Activated T-cell treated with anti-CD3 and anti-CD28 coated beads, Interleukin-2, amount 50 U/mL, for 72 hours (primary cell): ENCODE measurements at regions not wholly inside any gene's neighbourhood (a gene's known extent, or its start where the extent isn't known, plus 50 kb on each side); places are given as distances from the start of the nearest gene placed in this dataset.

Experiments
- ATAC-seq, 2 donors: fragments of 150-1000 bp; cut with Tn5 transposase; replicated peaks in 1 of 2; 2 replicates each; pipeline ENCODE4 v1.10.0; 2021; ENCODE audit warnings: moderate library complexity in 2 of 2, mild to moderate bottlenecking in 1 of 2
- DNase-seq, 2 donors: peaks; one replicate each; pipeline ENCODE4 v3.0.0; 2021 to 2022; ENCODE audit warnings: mixed read lengths in 1 of 2
- H3K27ac Mint-ChIP-seq: one replicate; pipeline ENCODE4 v1.8.0; 2022; ENCODE audit warnings: mild to moderate bottlenecking, moderate library complexity, mixed read lengths
- H3K27me3 Mint-ChIP-seq: one replicate; pipeline ENCODE4 v1.8.0; 2022; ENCODE audit warnings: low read depth, mixed read lengths
- H3K36me3 Mint-ChIP-seq, 2 donors: one replicate each; pipeline ENCODE4 v1.8.0; 2022; ENCODE audit warnings: mixed read lengths in 2 of 2, mild to moderate bottlenecking in 1 of 2; ENCODE audit not compliant: insufficient read depth in 2 of 2
- H3K4me1 Mint-ChIP-seq: one replicate; pipeline ENCODE4 v1.8.0; 2022; ENCODE audit warnings: low read depth, mixed read lengths
- H3K4me3 Mint-ChIP-seq, 2 donors: one replicate each; pipeline ENCODE4 v1.8.0; 2022; ENCODE audit warnings: mild to moderate bottlenecking in 2 of 2, mixed read lengths in 2 of 2, moderate library complexity in 2 of 2
- H3K9me3 Mint-ChIP-seq, 2 donors: one replicate each; pipeline ENCODE4 v1.8.0; 2022; ENCODE audit warnings: mixed read lengths in 2 of 2

DNA sequence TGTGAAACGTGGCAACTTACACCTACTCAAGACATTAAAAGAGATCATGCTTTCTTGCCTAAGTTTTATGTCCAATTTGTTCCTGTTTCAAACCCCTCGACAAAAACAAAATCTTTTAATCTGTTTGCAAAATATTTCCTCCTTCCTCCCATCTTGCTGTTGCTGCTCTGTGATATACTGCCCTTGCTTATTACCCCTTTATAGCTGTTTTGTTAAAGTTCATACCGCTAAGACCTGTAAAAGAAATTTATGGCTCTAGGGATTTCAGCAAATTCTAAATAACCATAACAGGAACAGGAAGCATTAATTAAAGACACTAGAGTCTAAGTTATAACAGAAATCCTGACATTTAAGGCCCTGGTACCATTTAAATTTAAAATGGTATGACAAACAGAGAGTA, 1268.2 kb upstream of the PIK3C3 start:
- Mint-ChIP-seq H3K27me3 (no peaks in the 10 kb centered on the region), H3K9me3 (peaks cover 2 to 11% of the 10 kb centered on the region in 2 donors), H3K27ac (no peak overlapping the region), H3K4me3 (no peak overlapping the region), H3K36me3 (no peaks in the 10 kb centered on the region), H3K4me1 (no peaks in the 10 kb centered on the region)
- no peak for ATAC-seq
- no peak for DNase-seq

DNA sequence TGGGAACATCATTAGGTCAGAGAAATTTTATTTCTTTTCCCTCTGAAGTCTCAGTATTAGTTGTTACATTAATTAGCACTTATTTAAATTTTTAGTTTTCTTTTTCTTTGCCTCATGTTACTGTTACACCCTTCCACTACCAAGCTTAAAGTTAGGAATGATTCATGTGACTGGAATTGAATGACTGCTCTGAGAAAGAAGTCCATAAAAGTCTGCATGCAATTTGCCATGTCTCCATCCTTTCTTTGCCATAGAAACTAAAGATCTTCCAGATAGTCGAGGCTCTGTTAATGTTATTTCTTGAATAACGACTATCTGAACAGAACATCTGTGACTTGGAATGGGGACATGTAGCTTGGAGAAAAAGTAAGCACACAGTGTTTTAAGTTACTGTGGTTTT, 1269.8 kb upstream of the PIK3C3 start:
- Mint-ChIP-seq H3K4me1 (no peaks in the 10 kb centered on the region), H3K27ac (no peak overlapping the region), H3K4me3 (no peak overlapping the region)

DNA sequence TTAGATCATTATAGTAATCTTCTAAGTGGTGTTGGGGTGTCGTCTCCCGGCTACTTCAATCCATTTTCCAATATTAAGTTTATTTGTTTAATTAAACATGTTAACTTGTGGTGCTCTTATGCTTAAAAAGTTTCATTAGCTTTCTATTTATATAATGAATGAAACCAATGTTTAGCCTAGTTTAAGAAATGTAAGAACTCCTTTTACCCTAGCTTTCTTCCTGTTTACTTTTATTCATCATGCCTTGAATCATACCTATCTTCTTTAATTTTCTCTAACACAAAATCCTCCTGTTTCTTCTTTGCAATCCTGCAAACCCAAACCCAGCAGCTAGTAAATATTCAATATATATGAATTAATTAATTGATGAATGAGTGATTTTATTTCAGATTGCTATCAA, 1276.7 kb upstream of the PIK3C3 start:
- Mint-ChIP-seq H3K36me3 (no peaks in the 10 kb centered on the region), H3K4me3 (no peak overlapping the region), H3K4me1 (no peaks in the 10 kb centered on the region), H3K27me3 (no peaks in the 10 kb centered on the region), H3K27ac (no peak overlapping the region), H3K9me3 (peaks cover 0 to 4% of the 10 kb centered on the region in 2 donors)
- ATAC-seq, result no peak
- DNase-seq, result no peak

More for the DNA sequence above, 1269.8 kb upstream of the PIK3C3 start:
- Mint-ChIP-seq H3K27me3 (no peaks in the 10 kb centered on the region), H3K36me3 (no peaks in the 10 kb centered on the region), H3K9me3 (peaks cover 2 to 11% of the 10 kb centered on the region in 2 donors)
- ATAC-seq, result no peak
- DNase-seq, result no peak

DNA sequence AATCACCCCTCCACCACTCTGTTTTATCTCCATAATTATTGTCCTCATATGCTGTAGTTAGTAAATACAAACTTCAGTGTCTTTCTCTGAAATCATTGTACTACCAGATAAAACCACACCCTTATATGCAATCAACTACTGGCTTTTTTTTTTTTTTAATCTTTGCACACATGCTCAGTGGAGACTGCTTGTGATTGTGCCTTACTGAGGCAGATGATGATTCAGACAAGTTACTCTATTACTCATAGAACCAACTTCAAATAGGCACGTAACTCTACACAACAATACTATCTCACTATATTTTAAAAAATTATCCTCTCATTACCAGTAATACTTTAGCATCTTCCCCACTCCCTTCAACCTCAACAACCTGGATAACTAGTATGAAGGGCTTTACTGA, 1278.4 kb upstream of the PIK3C3 start:
- ATAC-seq, result no peak
- no peaks in the 10 kb centered on the region for H3K36me3 Mint-ChIP-seq
- H3K27me3 Mint-ChIP-seq, result no peaks in the 10 kb centered on the region
- no peak for DNase-seq
- no peaks in the 10 kb centered on the region for H3K4me1 Mint-ChIP-seq
- no peak overlapping the region for H3K4me3 Mint-ChIP-seq
- H3K9me3 Mint-ChIP-seq, result peaks cover 0 to 4% of the 10 kb centered on the region in 2 donors
- no peak overlapping the region for H3K27ac Mint-ChIP-seq

DNA sequence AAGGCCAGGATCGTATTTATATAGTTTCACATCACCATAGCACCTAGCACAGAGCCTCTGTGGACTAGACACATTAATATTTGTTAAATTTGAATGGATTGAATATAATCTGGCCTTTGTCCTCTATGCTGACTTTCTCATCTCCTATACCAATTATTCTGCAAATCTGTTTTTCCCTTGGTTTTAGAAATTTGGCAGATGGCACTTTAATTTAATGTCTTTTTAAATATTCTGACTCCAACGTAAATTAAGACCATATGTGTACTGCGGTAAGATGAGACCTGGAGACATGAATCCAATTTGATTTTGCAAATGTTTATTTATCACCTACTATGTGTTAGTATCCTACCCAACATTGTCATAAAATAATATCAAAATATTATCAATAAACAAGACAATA, 1281.9 kb upstream of the PIK3C3 start:
- no peaks in the 10 kb centered on the region for H3K27me3 Mint-ChIP-seq
- no peak for ATAC-seq

DNA sequence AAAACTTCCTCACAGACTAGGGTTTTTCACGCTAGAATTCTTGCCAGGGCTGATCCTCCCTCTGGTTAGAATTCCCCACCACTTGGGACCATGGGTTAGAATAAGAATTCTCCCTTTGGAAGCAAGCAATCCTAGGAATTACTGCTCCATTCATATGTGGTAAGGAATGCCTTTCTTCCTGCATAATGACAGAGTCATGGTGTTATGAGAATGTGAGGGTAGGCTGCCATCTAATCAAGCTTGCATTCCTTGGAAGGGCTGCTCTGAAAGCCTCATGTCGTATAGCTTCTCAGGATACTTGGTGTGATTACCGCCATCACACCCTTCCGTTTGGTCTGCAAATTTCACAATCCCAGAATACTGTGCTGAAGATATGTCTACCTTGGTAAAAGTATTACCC, 1282.4 kb upstream of the PIK3C3 start:
- Mint-ChIP-seq H3K4me3 (no peak overlapping the region), H3K9me3 (peaks cover 3 to 7% of the 10 kb centered on the region in 2 donors), H3K36me3 (peaks cover 1 to 3% of the 10 kb centered on the region in 2 donors), H3K27ac (no peak overlapping the region), H3K27me3 (no peaks in the 10 kb centered on the region), H3K4me1 (no peaks in the 10 kb centered on the region)
- ATAC-seq (no peak), DNase-seq (no peak)

More for the DNA sequence above, 1281.9 kb upstream of the PIK3C3 start:
- Mint-ChIP-seq H3K9me3 (peaks cover 1 to 7% of the 10 kb centered on the region in 2 donors), H3K4me3 (no peak overlapping the region), H3K27ac (no peak overlapping the region), H3K36me3 (peaks cover 1 to 3% of the 10 kb centered on the region in 2 donors), H3K4me1 (no peaks in the 10 kb centered on the region)
- no peak for DNase-seq

DNA sequence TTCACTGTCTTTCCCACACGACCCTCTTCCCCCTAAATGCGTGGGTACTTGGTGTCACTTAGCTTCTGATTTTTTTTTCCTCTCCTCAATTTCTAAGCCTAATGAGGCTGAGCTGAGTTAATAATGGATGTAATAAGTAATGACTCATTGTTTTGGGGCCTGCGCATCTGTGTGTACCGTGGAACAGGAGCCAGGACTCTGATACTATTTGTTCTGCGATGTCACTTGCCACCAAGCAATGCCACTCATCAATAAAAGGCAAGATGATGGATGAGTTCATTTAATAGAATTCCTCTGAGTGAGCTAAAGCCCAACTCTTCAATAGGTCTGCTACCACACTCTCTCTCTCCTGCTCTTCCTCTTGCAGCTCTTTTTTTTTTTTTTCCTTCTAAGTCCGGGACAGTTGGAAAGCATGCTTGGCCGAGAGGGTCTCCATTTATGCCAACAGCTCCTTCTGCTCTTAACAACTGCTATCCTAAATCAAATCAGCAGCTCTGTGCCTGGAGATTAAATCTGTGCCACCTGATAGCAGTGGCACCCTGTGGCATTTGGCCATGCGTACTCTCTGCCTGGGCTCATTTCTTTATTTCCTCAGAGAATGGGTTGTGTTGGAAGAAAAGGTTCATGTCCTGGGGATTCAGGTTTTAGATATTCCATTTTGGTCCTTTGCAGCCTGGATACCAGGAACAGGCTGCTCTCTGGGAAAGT, 1284.2 kb upstream of the PIK3C3 start:
- Mint-ChIP-seq H3K9me3 (peaks cover 7 to 13% of the 10 kb centered on the region in 2 donors), H3K27ac (no peak overlapping the region), H3K4me3 (no peak overlapping the region), H3K4me1 (no peaks in the 10 kb centered on the region), H3K27me3 (no peaks in the 10 kb centered on the region), H3K36me3 (peaks cover 1 to 3% of the 10 kb centered on the region in 2 donors)
- DNase-seq (no peak), ATAC-seq (no peak)

DNA sequence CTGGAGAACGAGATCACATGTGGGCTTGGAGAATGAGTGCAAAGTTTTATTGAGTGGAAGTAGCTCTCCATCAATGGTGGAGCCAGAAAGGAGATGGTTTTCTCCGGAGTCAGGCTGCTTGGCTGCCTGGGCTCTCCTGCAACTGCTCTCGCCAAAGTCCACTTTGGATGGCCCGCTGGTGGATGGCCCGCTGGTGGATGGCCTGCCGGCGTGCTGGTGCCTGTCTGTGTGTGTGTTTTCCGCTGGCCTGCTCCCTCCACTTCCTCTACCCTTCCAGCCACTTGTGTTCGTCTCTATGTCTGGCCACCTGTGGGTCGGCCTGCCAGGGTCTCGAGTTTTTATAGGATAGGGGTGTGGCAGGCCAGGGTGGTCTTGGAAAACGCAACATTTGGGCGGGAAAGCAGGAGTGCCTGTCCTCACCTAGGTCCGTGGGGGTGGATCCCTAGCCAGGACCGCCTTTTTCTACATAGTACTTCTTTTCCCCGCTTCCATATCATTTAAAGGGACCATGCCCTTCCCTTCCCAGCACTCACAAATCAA, 1292.1 kb upstream of the PIK3C3 start:
- ATAC-seq, result no peak
- H3K4me1 Mint-ChIP-seq, result no peaks in the 10 kb centered on the region
- no peak for DNase-seq
- H3K27ac Mint-ChIP-seq, result no peak overlapping the region
- H3K36me3 Mint-ChIP-seq, result no peaks in the 10 kb centered on the region
- no peak overlapping the region for H3K4me3 Mint-ChIP-seq
- no peaks in the 10 kb centered on the region for H3K27me3 Mint-ChIP-seq
- peaks cover 15 to 17% of the 10 kb centered on the region in 2 donors for H3K9me3 Mint-ChIP-seq

DNA sequence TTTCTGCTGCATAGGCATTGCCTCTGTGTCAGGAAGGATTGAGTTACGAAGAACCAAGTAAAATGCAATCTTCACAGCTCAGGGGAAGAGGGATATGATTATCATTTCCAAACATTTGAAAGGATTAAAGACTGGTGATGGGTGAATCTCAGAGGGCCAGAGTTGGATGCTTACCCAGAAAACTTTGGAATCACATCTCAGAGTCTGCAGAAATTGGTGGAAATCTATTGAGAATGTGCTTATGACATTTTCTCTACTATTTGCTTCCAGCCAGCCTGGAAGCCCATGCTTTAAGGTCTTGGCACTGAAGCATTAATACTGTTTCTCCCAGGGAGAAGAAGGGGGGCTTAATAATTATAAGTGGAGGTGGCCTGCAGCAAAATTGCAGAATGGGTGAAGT, 1301.4 kb upstream of the PIK3C3 start:
- no peak for ATAC-seq
- Mint-ChIP-seq H3K4me1 (no peaks in the 10 kb centered on the region), H3K4me3 (no peak overlapping the region), H3K27me3 (no peaks in the 10 kb centered on the region), H3K27ac (no peak overlapping the region), H3K9me3 (peaks cover 12 to 17% of the 10 kb centered on the region in 2 donors), H3K36me3 (peaks cover 0 to 3% of the 10 kb centered on the region in 2 donors)
- DNase-seq, result no peak

DNA sequence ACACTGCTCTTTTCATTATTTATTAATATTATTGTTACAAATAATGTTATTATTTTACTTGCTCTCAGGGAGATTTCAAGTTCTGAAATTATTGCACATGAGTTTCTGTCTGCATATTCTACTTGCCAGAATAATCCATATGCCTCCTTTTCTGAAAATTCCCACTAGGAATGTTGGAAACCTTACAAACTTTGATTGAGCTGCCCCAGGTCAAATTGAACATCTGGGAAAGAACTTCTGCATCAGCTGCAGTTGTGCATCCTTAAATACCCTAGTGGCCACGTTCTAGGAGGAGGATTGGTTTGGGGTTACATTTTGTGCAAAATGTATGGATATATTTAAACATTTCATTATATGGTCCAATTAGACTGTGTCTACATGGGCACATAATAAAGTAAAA, 1302.7 kb upstream of the PIK3C3 start:
- Mint-ChIP-seq H3K9me3 (peaks cover 8 to 15% of the 10 kb centered on the region in 2 donors), H3K4me1 (no peaks in the 10 kb centered on the region), H3K27ac (no peak overlapping the region), H3K27me3 (no peaks in the 10 kb centered on the region), H3K36me3 (peaks cover 0 to 3% of the 10 kb centered on the region in 2 donors), H3K4me3 (no peak overlapping the region)
- ATAC-seq (no peak), DNase-seq (no peak)

DNA sequence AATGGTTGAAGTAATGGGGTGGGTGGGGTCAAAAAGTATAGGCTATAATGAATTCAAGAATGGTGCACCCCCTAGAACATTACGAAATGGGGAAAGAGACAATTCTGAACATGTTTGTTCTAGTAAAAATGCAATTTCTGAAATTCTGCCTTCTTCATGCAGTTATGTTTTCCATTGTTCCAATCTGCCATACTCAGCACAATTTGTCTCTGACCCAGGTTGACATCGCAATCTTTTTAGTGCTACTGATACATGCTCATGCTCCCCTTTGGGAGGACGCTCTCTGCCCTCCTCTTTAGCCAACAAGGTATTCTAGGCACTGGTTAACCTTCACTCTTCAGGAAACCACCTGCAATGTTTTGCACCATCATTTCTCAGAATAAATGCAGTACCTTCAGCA, 1303.9 kb upstream of the PIK3C3 start:
- no peak for ATAC-seq
- Mint-ChIP-seq H3K36me3 (peaks cover 0 to 3% of the 10 kb centered on the region in 2 donors), H3K4me1 (no peaks in the 10 kb centered on the region), H3K27ac (no peak overlapping the region), H3K4me3 (no peak overlapping the region), H3K27me3 (no peaks in the 10 kb centered on the region), H3K9me3 (peaks cover 8 to 12% of the 10 kb centered on the region in 2 donors)
- no peak for DNase-seq

DNA sequence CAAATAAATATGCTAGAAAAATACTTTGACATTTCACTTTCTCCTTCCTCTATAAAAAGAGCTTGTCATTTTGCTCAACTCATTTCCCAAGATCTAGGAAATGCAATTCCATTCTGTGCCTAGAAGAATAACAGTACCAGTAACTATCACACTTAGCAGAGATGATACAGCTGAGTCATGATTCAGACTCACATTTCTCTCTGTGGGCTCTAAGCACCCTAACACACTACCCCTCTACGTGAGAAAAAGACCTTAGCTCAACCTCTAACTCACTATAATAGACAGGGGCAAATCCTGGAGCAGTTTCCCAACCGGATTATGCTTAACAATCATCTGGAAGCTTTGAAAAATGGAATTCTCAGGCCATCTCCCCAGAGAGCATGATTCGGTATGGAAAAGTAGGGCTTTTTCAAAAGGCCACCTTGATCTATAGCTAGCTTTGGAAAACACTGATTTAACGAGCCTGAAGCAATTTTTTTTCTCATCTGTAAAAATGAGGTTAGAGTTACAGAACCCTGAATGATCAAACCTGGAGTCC, 1312.3 kb upstream of the PIK3C3 start:
- Mint-ChIP-seq H3K27me3 (no peaks in the 10 kb centered on the region), H3K4me1 (no peaks in the 10 kb centered on the region), H3K9me3 (peaks cover 5 to 10% of the 10 kb centered on the region in 2 donors), H3K4me3 (no peak overlapping the region), H3K27ac (no peak overlapping the region), H3K36me3 (no peaks in the 10 kb centered on the region)
- DNase-seq (no peak), ATAC-seq (no peak)

DNA sequence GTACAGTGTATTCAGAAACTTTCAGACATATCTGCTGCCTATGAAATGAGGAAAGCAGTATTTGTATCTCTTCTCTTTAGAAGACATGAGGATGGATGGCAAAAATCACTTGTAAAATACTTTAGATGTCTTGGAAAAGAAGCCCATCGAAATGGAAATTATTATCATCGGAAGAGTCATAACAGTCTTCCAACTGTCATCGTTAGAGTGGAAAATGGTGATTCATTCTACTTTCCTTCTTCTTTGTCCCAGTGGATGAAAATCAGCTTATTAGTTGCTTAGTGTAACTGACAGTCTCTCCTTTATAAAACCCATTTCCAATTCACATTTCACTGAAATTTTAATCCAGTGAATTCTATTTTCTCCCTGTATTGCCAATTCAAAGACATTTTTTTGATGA, 1323.7 kb upstream of the PIK3C3 start:
- Mint-ChIP-seq H3K27me3 (no peaks in the 10 kb centered on the region), H3K27ac (no peak overlapping the region), H3K9me3 (peaks cover 6 to 8% of the 10 kb centered on the region in 2 donors), H3K36me3 (no peaks in the 10 kb centered on the region), H3K4me1 (no peaks in the 10 kb centered on the region), H3K4me3 (no peak overlapping the region)
- DNase-seq (no peak), ATAC-seq (no peak)

DNA sequence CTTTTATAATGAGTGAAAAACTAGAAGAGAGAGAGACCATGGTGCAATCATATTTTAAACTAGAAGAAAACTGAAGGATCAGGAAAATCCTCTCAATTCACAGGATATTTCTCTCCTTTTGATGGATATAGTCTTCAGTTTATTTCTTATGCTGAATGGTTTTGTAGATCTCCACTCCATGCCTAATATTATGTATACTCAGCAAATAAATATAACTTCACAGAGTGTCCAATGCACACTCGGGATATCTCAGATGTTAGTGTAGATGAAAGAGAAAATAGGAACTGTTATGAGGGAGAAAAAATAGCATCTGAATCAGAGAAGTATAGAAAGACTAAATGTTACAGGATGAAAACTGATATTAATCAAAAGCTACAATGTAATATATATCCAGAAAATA, 1324.5 kb upstream of the PIK3C3 start:
- H3K9me3 Mint-ChIP-seq, result peaks cover 6 to 8% of the 10 kb centered on the region in 2 donors
- no peak overlapping the region for H3K4me3 Mint-ChIP-seq
- no peaks in the 10 kb centered on the region for H3K36me3 Mint-ChIP-seq
- H3K27ac Mint-ChIP-seq, result no peak overlapping the region
- no peaks in the 10 kb centered on the region for H3K27me3 Mint-ChIP-seq
- no peak for ATAC-seq
- DNase-seq, result no peak
- no peaks in the 10 kb centered on the region for H3K4me1 Mint-ChIP-seq
